ENCODE measurements at regions not wholly inside any gene's neighbourhood (a gene's known extent, or its start where the extent isn't known, plus 50 kb on each side); places are given as distances from the start of the nearest gene placed in this dataset.

DNA sequence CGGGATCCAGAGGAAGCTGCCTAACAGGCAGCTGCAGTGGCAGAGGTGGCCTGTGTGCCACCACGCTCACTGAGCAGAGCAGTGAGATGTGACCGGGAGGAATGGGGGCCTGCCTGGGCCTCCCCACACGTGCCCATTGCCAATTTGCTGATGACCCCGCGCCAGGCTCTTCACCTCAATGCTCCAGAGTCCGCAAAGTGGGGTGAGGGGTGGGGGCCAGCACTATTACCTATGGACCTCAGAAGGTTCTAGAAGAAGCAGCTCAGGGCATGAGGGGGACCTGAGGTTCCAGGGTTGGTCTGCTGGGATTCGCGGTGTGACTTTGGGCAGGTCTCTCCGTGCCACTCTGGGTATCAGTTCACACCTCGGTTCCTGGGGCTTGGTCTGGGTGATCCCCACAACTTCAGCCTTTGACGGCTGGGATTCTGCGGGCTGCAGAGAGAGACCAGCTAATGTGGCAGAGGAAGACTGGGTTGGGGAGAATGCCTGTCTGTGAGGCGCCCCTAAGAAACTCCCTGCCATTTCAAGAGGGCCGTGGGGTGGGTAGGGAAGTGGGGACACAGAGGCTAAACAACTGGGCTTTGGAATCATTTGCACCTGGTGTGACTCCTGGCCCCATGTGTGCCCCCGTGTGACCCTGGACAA is 231.0 kb upstream of the MVB12B start:
- Histone ChIP-seq H3K9me1 (replicated peaks; ENCODE audit: control insufficient read depth, extremely low read depth, insufficient read depth, low read length) (no peaks in the 10 kb centered on the region), H3K4me2 (ENCODE audit: insufficient read depth, low read length) (no peak overlapping the region), H3K27me3 (ENCODE audit: control insufficient read depth in 2 of 2, insufficient read depth in 2 of 2, low read length in 2 of 2) (no peaks in the 10 kb centered on the region), H3K4me3 (replicated peaks in 1 of 3; ENCODE audit: insufficient read depth in 1 of 3, low read depth in 1 of 3, low read length in 3 of 3) (no peak overlapping the region), H4K20me1 (replicated peaks; ENCODE audit: control insufficient read depth, extremely low read depth, insufficient read depth, low read length) (no peaks in the 10 kb centered on the region), H3K4me1 (ENCODE audit: control insufficient read depth, extremely low read depth, insufficient read depth, low read length) (no peaks in the 10 kb centered on the region), H3K27ac (ENCODE audit: insufficient read depth, low read depth, low read length) (no peak overlapping the region), H2AFZ (ENCODE audit: low read depth, low read length) (no peak overlapping the region), H3K36me3 (ENCODE audit: control insufficient read depth in 2 of 2, extremely low read depth in 1 of 2, insufficient read depth in 2 of 2, low read length in 2 of 2) (no peaks in the 10 kb centered on the region), H3K9ac (replicated peaks; ENCODE audit: extremely low read depth, insufficient read depth, low read length) (no peak overlapping the region), H3K9me3 (replicated peaks; ENCODE audit: control insufficient read depth, insufficient read depth, low read length) (no peaks in the 10 kb centered on the region), H3K79me2 (ENCODE audit: control insufficient read depth, insufficient read depth, low read length) (no peaks in the 10 kb centered on the region)
- ChIA-PET CTCF (no interaction called here), POLR2A (no interaction called here)
- dilution Hi-C loops (cut with MboI; ENCODE audit: extremely low pct_ligation_motif_present, low sequenced_read_pairs) (no loop called here), intact Hi-C loops (cut with micrococcal nuclease) (no loop called here)
- DNase-seq (ENCODE audit: low read depth, low spot score), result no peak
- TF ChIP-seq JUN (IDR thresholded peaks at IDR 0.05; ENCODE audit: borderline replicate concordance, insufficient read depth, insufficient read length, low read depth), result no peak
- TF ChIP-seq, protein P1, sequence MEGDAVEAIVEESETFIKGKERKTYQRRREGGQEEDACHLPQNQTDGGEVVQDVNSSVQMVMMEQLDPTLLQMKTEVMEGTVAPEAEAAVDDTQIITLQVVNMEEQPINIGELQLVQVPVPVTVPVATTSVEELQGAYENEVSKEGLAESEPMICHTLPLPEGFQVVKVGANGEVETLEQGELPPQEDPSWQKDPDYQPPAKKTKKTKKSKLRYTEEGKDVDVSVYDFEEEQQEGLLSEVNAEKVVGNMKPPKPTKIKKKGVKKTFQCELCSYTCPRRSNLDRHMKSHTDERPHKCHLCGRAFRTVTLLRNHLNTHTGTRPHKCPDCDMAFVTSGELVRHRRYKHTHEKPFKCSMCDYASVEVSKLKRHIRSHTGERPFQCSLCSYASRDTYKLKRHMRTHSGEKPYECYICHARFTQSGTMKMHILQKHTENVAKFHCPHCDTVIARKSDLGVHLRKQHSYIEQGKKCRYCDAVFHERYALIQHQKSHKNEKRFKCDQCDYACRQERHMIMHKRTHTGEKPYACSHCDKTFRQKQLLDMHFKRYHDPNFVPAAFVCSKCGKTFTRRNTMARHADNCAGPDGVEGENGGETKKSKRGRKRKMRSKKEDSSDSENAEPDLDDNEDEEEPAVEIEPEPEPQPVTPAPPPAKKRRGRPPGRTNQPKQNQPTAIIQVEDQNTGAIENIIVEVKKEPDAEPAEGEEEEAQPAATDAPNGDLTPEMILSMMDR (IDR thresholded peaks at IDR 0.05; ENCODE audit: extremely low read depth in 1 of 2, insufficient read depth in 1 of 2, low read depth in 1 of 2, low read length in 2 of 2), result no peak
- TF ChIP-seq POLR2A (IDR thresholded peaks at IDR 0.05; ENCODE audit: low read depth, low read length), result no peak
- TF ChIP-seq, protein P2, sequence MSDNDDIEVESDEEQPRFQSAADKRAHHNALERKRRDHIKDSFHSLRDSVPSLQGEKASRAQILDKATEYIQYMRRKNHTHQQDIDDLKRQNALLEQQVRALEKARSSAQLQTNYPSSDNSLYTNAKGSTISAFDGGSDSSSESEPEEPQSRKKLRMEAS (IDR thresholded peaks at IDR 0.05; ENCODE audit: insufficient read depth, insufficient read length), result no peak
- TF ChIP-seq EZH2 (IDR thresholded peaks at IDR 0.05; ENCODE audit: borderline replicate concordance, low read depth, low read length, severe bottlenecking), result no peak
- TF ChIP-seq FOS (IDR thresholded peaks at IDR 0.05; ENCODE audit: borderline replicate concordance, insufficient read depth, low read length), result no peak
- no peak for TF ChIP-seq GATA2 (IDR thresholded peaks at IDR 0.05; ENCODE audit: insufficient read depth, insufficient read length, low read depth, low read length)
- TF ChIP-seq POLR2AphosphoS5 (IDR thresholded peaks at IDR 0.05; ENCODE audit: insufficient read depth, low read depth, low read length), result no peak
- TF ChIP-seq MYC (IDR thresholded peaks at IDR 0.05; ENCODE audit: low read depth, low read length), result no peak
- no peak for FAIRE-seq
- no TSS peak for BruUV-seq (replicated peaks)

Data from endothelial cell of umbilical vein (primary cell).